ENCODE measurements at regions not wholly inside any gene's neighbourhood (a gene's known extent, or its start where the extent isn't known, plus 50 kb on each side); places are given as distances from the start of the nearest gene placed in this dataset.

DNA sequence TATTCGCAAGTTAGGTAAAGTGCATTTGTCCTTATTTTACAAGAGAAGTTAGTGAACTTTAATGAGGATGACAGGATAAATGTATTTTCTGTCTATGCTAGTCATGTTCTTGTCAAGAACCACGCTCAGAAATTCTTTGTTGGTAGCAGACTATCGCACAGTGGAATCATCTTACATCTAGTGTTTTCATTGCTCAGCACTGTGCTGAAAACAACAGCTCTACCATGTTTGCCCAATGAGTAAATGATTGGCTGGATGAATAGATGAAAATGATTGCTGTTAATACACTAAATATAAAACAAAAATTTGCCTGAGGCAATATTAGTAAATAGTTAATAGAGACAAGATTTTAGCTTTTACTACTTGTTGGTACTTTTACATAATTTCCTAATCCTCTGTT, 265.3 kb upstream of the GOLIM4 start:
- Histone ChIP-seq H3K4me3 (no peak overlapping the region), H3K9me3 (no peaks in the 10 kb centered on the region), H3K27me3 (no peaks in the 10 kb centered on the region), H3K36me3 (no peaks in the 10 kb centered on the region), H3K4me1 (no peaks in the 10 kb centered on the region), H3K27ac (no peak overlapping the region)
- no peak for DNase-seq (ENCODE audit: low spot score in 2 of 2)
- 80% methylated on average over 3 of the region's 3 CpGs for WGBS
- TF ChIP-seq POLR2A (IDR thresholded peaks at IDR 0.05), result no peak
- TF ChIP-seq POLR2AphosphoS5 (IDR thresholded peaks at IDR 0.05), result no peak
- no peak for TF ChIP-seq EP300 (IDR thresholded peaks at IDR 0.05)
- TF ChIP-seq, protein P1, sequence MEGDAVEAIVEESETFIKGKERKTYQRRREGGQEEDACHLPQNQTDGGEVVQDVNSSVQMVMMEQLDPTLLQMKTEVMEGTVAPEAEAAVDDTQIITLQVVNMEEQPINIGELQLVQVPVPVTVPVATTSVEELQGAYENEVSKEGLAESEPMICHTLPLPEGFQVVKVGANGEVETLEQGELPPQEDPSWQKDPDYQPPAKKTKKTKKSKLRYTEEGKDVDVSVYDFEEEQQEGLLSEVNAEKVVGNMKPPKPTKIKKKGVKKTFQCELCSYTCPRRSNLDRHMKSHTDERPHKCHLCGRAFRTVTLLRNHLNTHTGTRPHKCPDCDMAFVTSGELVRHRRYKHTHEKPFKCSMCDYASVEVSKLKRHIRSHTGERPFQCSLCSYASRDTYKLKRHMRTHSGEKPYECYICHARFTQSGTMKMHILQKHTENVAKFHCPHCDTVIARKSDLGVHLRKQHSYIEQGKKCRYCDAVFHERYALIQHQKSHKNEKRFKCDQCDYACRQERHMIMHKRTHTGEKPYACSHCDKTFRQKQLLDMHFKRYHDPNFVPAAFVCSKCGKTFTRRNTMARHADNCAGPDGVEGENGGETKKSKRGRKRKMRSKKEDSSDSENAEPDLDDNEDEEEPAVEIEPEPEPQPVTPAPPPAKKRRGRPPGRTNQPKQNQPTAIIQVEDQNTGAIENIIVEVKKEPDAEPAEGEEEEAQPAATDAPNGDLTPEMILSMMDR (IDR thresholded peaks at IDR 0.05), result no peak

- no peak overlapping the region for H3K27ac ChIP-seq
- H3K27me3 ChIP-seq, result no peaks in the 10 kb centered on the region
- 85% methylated on average over 9 of the region's 9 CpGs for WGBS
- H3K4me1 ChIP-seq, result no peaks in the 10 kb centered on the region
- H3K36me3 ChIP-seq, result no peaks in the 10 kb centered on the region
- H3K9me3 ChIP-seq, result no peaks in the 10 kb centered on the region
- H3K4me3 ChIP-seq, result no peak overlapping the region
- DNase-seq (ENCODE audit: low spot score in 2 of 2), result no peak
- no peak for TF ChIP-seq EP300 (IDR thresholded peaks at IDR 0.05)
- no peak for TF ChIP-seq POLR2A (IDR thresholded peaks at IDR 0.05)
- TF ChIP-seq, protein P1 (IDR thresholded peaks at IDR 0.05), result no peak
- no peak for TF ChIP-seq POLR2AphosphoS5 (IDR thresholded peaks at IDR 0.05)
Measured at GRCh38 chr3:168342946-168343850, 247.5 kb upstream of the GOLIM4 start.

DNA sequence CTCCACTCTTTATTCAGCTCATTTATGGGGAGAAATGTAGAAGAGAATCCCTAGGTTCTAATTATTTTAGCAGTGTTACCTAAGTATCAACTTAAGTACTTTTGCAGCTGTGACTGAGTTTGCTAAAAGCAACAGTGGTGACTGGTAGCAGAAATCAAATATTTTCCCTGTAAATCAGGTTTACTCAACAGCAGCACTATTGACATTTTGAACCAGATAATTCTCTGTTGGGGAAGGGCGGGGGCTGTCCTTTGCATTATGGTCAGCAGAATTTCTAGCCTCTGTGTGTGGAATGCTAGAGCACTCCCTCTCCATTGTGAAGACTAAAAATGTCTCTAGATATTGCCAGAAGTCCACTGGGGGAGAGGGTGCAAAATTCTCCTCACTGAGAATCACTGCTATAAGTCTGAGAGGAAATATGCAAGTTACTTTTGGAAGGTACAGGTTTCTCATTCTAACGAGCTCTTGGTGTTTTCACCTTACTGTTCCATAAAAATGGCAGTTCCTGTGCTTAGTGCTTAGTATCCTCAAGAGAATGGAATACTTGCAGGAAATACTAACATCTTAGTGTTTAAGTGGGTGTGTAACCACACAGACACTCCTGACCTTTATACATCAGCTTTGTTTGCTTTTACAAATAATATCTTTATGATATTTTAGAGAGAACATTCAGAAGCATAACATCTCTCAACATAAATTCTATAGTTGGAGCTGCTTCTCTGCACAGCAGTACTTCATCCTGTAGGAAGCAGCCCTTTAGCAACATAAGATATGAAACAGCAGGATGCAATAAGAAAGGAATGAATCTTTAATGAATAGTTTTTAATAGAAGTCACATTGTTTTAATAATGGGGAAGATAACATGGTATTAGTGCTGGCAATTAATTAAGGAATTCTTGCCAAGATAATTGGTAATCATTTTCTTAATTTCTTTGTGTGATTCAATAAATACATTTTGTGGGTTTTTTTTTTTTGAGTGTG, 246.5 kb upstream of the GOLIM4 start:
- Histone ChIP-seq H3K36me3 (no peaks in the 10 kb centered on the region), H3K4me3 (no peak overlapping the region), H3K9me3 (no peaks in the 10 kb centered on the region), H3K27me3 (no peaks in the 10 kb centered on the region), H3K27ac (no peak overlapping the region), H3K4me1 (no peaks in the 10 kb centered on the region)
- WGBS, result 77% methylated on average over 2 of the region's 2 CpGs
- TF ChIP-seq POLR2AphosphoS5 (IDR thresholded peaks at IDR 0.05) (no peak), POLR2A (IDR thresholded peaks at IDR 0.05) (no peak), EP300 (IDR thresholded peaks at IDR 0.05) (no peak)
- TF ChIP-seq, protein P1 (IDR thresholded peaks at IDR 0.05), result no peak
- DNase-seq (ENCODE audit: low spot score in 2 of 2), result no peak

GRCh38 chr3:168341192-168341815, 245.6 kb upstream of the GOLIM4 start:
- Histone ChIP-seq H3K9me3 (no peaks in the 10 kb centered on the region), H3K4me1 (no peaks in the 10 kb centered on the region), H3K27me3 (no peaks in the 10 kb centered on the region), H3K4me3 (no peak overlapping the region), H3K27ac (no peak overlapping the region), H3K36me3 (no peaks in the 10 kb centered on the region)
- TF ChIP-seq EP300 (IDR thresholded peaks at IDR 0.05) (no peak), POLR2A (IDR thresholded peaks at IDR 0.05) (no peak), POLR2AphosphoS5 (IDR thresholded peaks at IDR 0.05) (no peak)
- TF ChIP-seq, protein P1 (IDR thresholded peaks at IDR 0.05), result no peak
- whole genome bisulfite sequencing, result 40% methylated on average over 3 of the region's 3 CpGs
- DNase-seq (ENCODE audit: low spot score in 2 of 2), result no peak

Data from suprapubic skin (tissue), 4 donors.